H1 (cell line): ENCODE measurements at regions not wholly inside any gene's neighbourhood (a gene's known extent, or its start where the extent isn't known, plus 50 kb on each side); places are given as distances from the start of the nearest gene placed in this dataset.
"Not testable (repeated sequence)": the region's sequence is repeated elsewhere in the genome, so short reads cannot be mapped to it uniquely, and the experiment has no call there.

Source experiments
- CTCF ChIA-PET: fragments of 300-600 bp; sonication (Branson Sonifier 250); formaldehyde crosslinking; loops from one replicate; lab custom pipeline; 2021; ENCODE audit not compliant: partially characterized antibody; lab: Charles Lee
- POLR2A ChIA-PET: fragments of 300-600 bp; sonication (Branson Sonifier 250); formaldehyde crosslinking; loops from one replicate; lab custom pipeline; 2021; ENCODE audit warnings: inconsistent platforms; ENCODE audit not compliant: partially characterized antibody; lab: Charles Lee
- DNase-seq, 2 experiments: peaks; one replicate each; pipeline versions ENCODE4 v3.0.0 to v3.0.0-alpha.2; 2010 to 2022; ENCODE audit warnings: low spot score in 2 of 2, low read depth in 1 of 2, mixed read lengths in 1 of 2
- FAIRE-seq: peaks from 2 replicates; lab custom pipeline; 2011; peaks lifted over from hg19 to GRCh38; lab: Jason Lieb, UNC
- H2AFZ ChIP-seq: 2 replicates; pipeline ENCODE4 v1.8.1; 2012; ENCODE audit warnings: low read length, inconsistent platforms
- H2AK5ac ChIP-seq: 2 replicates; pipeline ENCODE4 v1.6.1; 2013; ENCODE audit warnings: low read depth, low read length
- H2BK120ac ChIP-seq: replicated peaks from 2 replicates; pipeline ENCODE3; 2013; ENCODE audit warnings: low read depth, low read length, inconsistent platforms
- H2BK12ac ChIP-seq: 2 replicates; pipeline ENCODE4 v1.6.1; 2013; ENCODE audit warnings: low read depth, low read length
- H2BK15ac ChIP-seq: 2 replicates; pipeline ENCODE4 v1.6.1; 2013; ENCODE audit warnings: low read length
- H2BK20ac ChIP-seq: 2 replicates; pipeline ENCODE4 v1.6.1; 2013; ENCODE audit warnings: low read length
- H2BK5ac ChIP-seq: 2 replicates; pipeline ENCODE4 v1.6.1; 2013; ENCODE audit warnings: low read depth, low read length
- H3K14ac ChIP-seq: 2 replicates; pipeline ENCODE4 v1.6.1; 2013; ENCODE audit warnings: inconsistent platforms; ENCODE audit not compliant: insufficient read length
- H3K18ac ChIP-seq: 2 replicates; pipeline ENCODE4 v1.6.1; 2013; ENCODE audit warnings: low read length; ENCODE audit errors: extremely low read depth
- H3K23ac ChIP-seq: 2 replicates; pipeline ENCODE4 v1.6.1; 2013; ENCODE audit warnings: inconsistent platforms; ENCODE audit not compliant: insufficient read length
- H3K23me2 ChIP-seq: 2 replicates; pipeline ENCODE4 v1.6.1; 2013; ENCODE audit warnings: low read depth, low read length
- H3K27ac ChIP-seq: 2 replicates; pipeline ENCODE4 v1.6.1; 2011; ENCODE audit warnings: low read depth, low read length, inconsistent platforms
- H3K27me3 ChIP-seq, 4 experiments: replicated peaks in 1 of 4; 1 replicate in 1 of 4; 2 replicates in 3 of 4; pipeline versions ENCODE4 v1.6.1 to v1.8.1; 2011 to 2013; ENCODE audit warnings: low read length in 3 of 4, mild to moderate bottlenecking in 3 of 4, inconsistent platforms in 2 of 4, mixed read lengths in 2 of 4, moderate library complexity in 1 of 4; ENCODE audit not compliant: control insufficient read depth in 3 of 4, insufficient read depth in 3 of 4; ENCODE audit errors: extremely low read depth in 1 of 4
- H3K36me3 ChIP-seq, 4 experiments: 2 replicates each; pipeline versions ENCODE4 v1.6.1 to v1.8.1; 2011 to 2013; ENCODE audit warnings: mild to moderate bottlenecking in 4 of 4, low read length in 3 of 4, moderate library complexity in 2 of 4, control low read depth in 1 of 4, inconsistent platforms in 1 of 4; ENCODE audit not compliant: insufficient read depth in 4 of 4, control insufficient read depth in 2 of 4
- H3K4ac ChIP-seq: replicated peaks from 2 replicates; pipeline ENCODE3; 2013; ENCODE audit warnings: low read length, low read depth, mixed read lengths, inconsistent platforms; ENCODE audit not compliant: insufficient read length
- H3K4me1 ChIP-seq, 4 experiments: replicated peaks in 1 of 4; 1 replicate in 1 of 4; 2 replicates in 3 of 4; pipeline versions ENCODE4 v1.6.1 to v1.8.1; 2011 to 2013; ENCODE audit warnings: low read length in 3 of 4, inconsistent platforms in 2 of 4, mixed read lengths in 1 of 4; ENCODE audit not compliant: insufficient read depth in 4 of 4, control insufficient read depth in 3 of 4
- H3K4me2 ChIP-seq, 2 experiments: 2 replicates each; pipeline versions ENCODE4 v1.6.1 to v1.8.1; 2011 to 2013; ENCODE audit warnings: low read depth in 2 of 2, low read length in 2 of 2, control low read depth in 1 of 2, inconsistent platforms in 1 of 2, mild to moderate bottlenecking in 1 of 2; ENCODE audit not compliant: insufficient read depth in 1 of 2
- H3K4me3 ChIP-seq, 4 experiments: fragments of 200-600, 300-600 bp in 1 of 4; sonication (generic), shearing (Covaris generic), sonication (Bioruptor Twin) in 1 of 4; 2 replicates each; pipeline versions ENCODE4 v1.5.1 to v1.8.1; 2011 to 2016; ENCODE audit warnings: low read length in 4 of 4, low read depth in 3 of 4, control low read depth in 2 of 4, inconsistent platforms in 2 of 4, mild to moderate bottlenecking in 2 of 4, mixed read lengths in 1 of 4, moderate library complexity in 1 of 4; ENCODE audit not compliant: insufficient read depth in 2 of 4; ENCODE audit errors: extremely low read depth in 1 of 4
- H3K56ac ChIP-seq: replicated peaks from 2 replicates; pipeline ENCODE3; 2013; ENCODE audit warnings: low read depth, mild to moderate bottlenecking, mixed read lengths, low read length, inconsistent platforms; ENCODE audit not compliant: insufficient read length
- H3K79me1 ChIP-seq: 2 replicates; pipeline ENCODE4 v1.6.1; 2013; ENCODE audit warnings: low read depth, low read length, control low read depth
- H3K79me2 ChIP-seq, 2 experiments: 2 replicates each; pipeline versions ENCODE4 v1.6.1 to v1.8.1; 2012 to 2013; ENCODE audit warnings: low read length in 2 of 2, mild to moderate bottlenecking in 2 of 2, inconsistent platforms in 1 of 2; ENCODE audit not compliant: insufficient read depth in 2 of 2, control insufficient read depth in 1 of 2
- H3K9ac ChIP-seq, 4 experiments: replicated peaks in 1 of 4; 1 replicate in 1 of 4; 2 replicates in 3 of 4; pipeline versions ENCODE4 v1.6.1 to v1.8.1; 2011 to 2013; ENCODE audit warnings: low read depth in 3 of 4, low read length in 3 of 4, control low read depth in 2 of 4, mild to moderate bottlenecking in 2 of 4, moderate library complexity in 2 of 4, inconsistent platforms in 1 of 4; ENCODE audit errors: extremely low read depth in 1 of 4
- H3K9me3 ChIP-seq, 2 experiments: 2 replicates each; pipeline versions ENCODE4 v1.6.1 to v1.8.1; 2012 to 2013; ENCODE audit warnings: mild to moderate bottlenecking in 2 of 2, moderate library complexity in 2 of 2, control low read depth in 1 of 2, inconsistent platforms in 1 of 2, low read depth in 1 of 2, low read length in 1 of 2, mixed read lengths in 1 of 2; ENCODE audit not compliant: insufficient read depth in 2 of 2
- H4K20me1 ChIP-seq, 2 experiments: replicated peaks in 1 of 2; 2 replicates each; pipeline versions ENCODE3 to v1.8.1; 2011 to 2013; ENCODE audit warnings: inconsistent platforms in 2 of 2, low read length in 2 of 2, mild to moderate bottlenecking in 1 of 2; ENCODE audit not compliant: insufficient read depth in 2 of 2, control insufficient read depth in 1 of 2
- H4K5ac ChIP-seq: 2 replicates; pipeline ENCODE4 v1.6.1; 2013; ENCODE audit warnings: low read length, low read depth, mixed read lengths, inconsistent platforms; ENCODE audit not compliant: insufficient read length
- H4K8ac ChIP-seq: 2 replicates; pipeline ENCODE4 v1.8.0; 2013; ENCODE audit warnings: mild to moderate bottlenecking, moderate library complexity, low read length, inconsistent platforms; ENCODE audit not compliant: insufficient read depth; ENCODE audit errors: extremely low read depth
- H4K91ac ChIP-seq: replicated peaks from 2 replicates; pipeline ENCODE3; 2013; ENCODE audit warnings: low read length, mixed read lengths, inconsistent platforms; ENCODE audit not compliant: insufficient read length
- WGBS, 2 experiments: shearing (Covaris generic) in 1 of 2; methylation state at CpG; one replicate each; pipeline versions ENCODE4 v1.1.6 to v1.1.7; 2013 to 2015; ENCODE audit warnings: low lambda C conversion rate in 2 of 2, mixed read lengths in 2 of 2, inconsistent platforms in 1 of 2, low coverage in 1 of 2, missing lambda C conversion rate in 1 of 2; ENCODE audit not compliant: insufficient replicate concordance in 2 of 2, insufficient coverage in 1 of 2, insufficient read length in 1 of 2; ENCODE audit errors: extremely low coverage in 1 of 2, missing lambda C conversion rate in 1 of 2; 5-methylcytosine and 5-hydroxymethylcytosine counted together

GRCh38 chr16:63633706-63634445, 1488.0 kb downstream of the CDH11 start:
- H3K79me2 ChIP-seq, H3K4me2 ChIP-seq, H3K4me3 ChIP-seq, H2AFZ ChIP-seq, POLR2A ChIA-PET, H3K27ac ChIP-seq, FAIRE-seq, H2AK5ac ChIP-seq, H3K18ac ChIP-seq, H3K9ac ChIP-seq, H2BK5ac ChIP-seq, H3K4ac ChIP-seq, H4K8ac ChIP-seq, H3K27me3 ChIP-seq, H3K14ac ChIP-seq, H3K23me2 ChIP-seq, H3K23ac ChIP-seq, H4K20me1 ChIP-seq, H2BK15ac ChIP-seq, H2BK120ac ChIP-seq, H2BK20ac ChIP-seq, H2BK12ac ChIP-seq, H3K79me1 ChIP-seq, H3K36me3 ChIP-seq, DNase-seq, H3K9me3 ChIP-seq, H4K5ac ChIP-seq, H4K91ac ChIP-seq, H3K4me1 ChIP-seq, H3K56ac ChIP-seq: not testable (repeated sequence)
- 93% methylated on average over 9 of the region's 10 CpGs; no CpG with 5 or more reads in 1 of the 2 experiments for WGBS, 2 experiments
- CTCF ChIA-PET: interaction anchor here (0.7 kb wide), 1 partner anchor 301 kb away, joined by 3 read pairs; no protein-coding TSS in a partner anchor
